Endodermal cell (in vitro differentiated cells): ENCODE measurements at regions not wholly inside any gene's neighbourhood (a gene's known extent, or its start where the extent isn't known, plus 50 kb on each side); places are given as distances from the start of the nearest gene placed in this dataset.

Experiments
- DNase-seq: peaks from one replicate; pipeline ENCODE4 v3.0.0-alpha.2; 2017
- H3K27ac ChIP-seq: 2 replicates; pipeline ENCODE4 v1.5.1; 2013; ENCODE audit warnings: mild to moderate bottlenecking, low read depth, low read length, moderate library complexity
- H3K27me3 ChIP-seq: 2 replicates; pipeline ENCODE4 v1.6.1; 2013; ENCODE audit warnings: mild to moderate bottlenecking, low read length, moderate library complexity; ENCODE audit not compliant: insufficient read depth, control insufficient read depth, poor library complexity, severe bottlenecking
- H3K36me3 ChIP-seq: 2 replicates; pipeline ENCODE4 v1.7.0; 2013; ENCODE audit warnings: mild to moderate bottlenecking, low read length, moderate library complexity; ENCODE audit not compliant: control insufficient read depth, insufficient read depth
- H3K4me1 ChIP-seq: one replicate; pipeline ENCODE4 v1.7.0; 2013; ENCODE audit warnings: low read length; ENCODE audit not compliant: control insufficient read depth, insufficient read depth
- H3K4me3 ChIP-seq: 2 replicates; pipeline ENCODE4 v1.5.1; 2013; ENCODE audit warnings: mild to moderate bottlenecking, low read length, moderate library complexity
- H3K9ac ChIP-seq: 2 replicates; pipeline ENCODE4 v1.6.1; 2013; ENCODE audit warnings: mild to moderate bottlenecking, low read length, moderate library complexity; ENCODE audit not compliant: poor library complexity, severe bottlenecking; ENCODE audit errors: extremely low read depth
- H3K9me3 ChIP-seq: 2 replicates; pipeline ENCODE4 v1.6.1; 2013; ENCODE audit warnings: mild to moderate bottlenecking, low read length, moderate library complexity; ENCODE audit not compliant: control insufficient read depth
- H3K27ac Mint-ChIP-seq: 2 replicates; pipeline ENCODE4 v1.8.0; 2020; ENCODE audit warnings: mixed read lengths
- H3K27me3 Mint-ChIP-seq: 2 replicates; pipeline ENCODE4 v1.8.0; 2021; ENCODE audit warnings: mild to moderate bottlenecking, mixed read lengths; ENCODE audit not compliant: insufficient read depth
- H3K36me3 Mint-ChIP-seq: 2 replicates; pipeline ENCODE4 v1.8.0; 2020; ENCODE audit warnings: low read depth, mixed read lengths
- H3K4me1 Mint-ChIP-seq: 2 replicates; pipeline ENCODE4 v1.8.0; 2020; ENCODE audit warnings: mixed read lengths
- H3K4me3 Mint-ChIP-seq: 2 replicates; pipeline ENCODE4 v1.8.0; 2020; ENCODE audit warnings: mild to moderate bottlenecking, moderate library complexity, mixed read lengths
- H3K9me3 Mint-ChIP-seq: 2 replicates; pipeline ENCODE4 v1.8.0; 2020; ENCODE audit warnings: mild to moderate bottlenecking, mixed read lengths
- CTCF ChIP-seq: fragments of 200-600 bp; sonication (generic); conservative IDR thresholded peaks from 2 replicates; pipeline ENCODE4 v1.5.0; 2021; ENCODE audit warnings: antibody characterized with exemption, mild to moderate bottlenecking
- WGBS, 2 experiments: methylation state at CpG; one replicate each; pipeline versions ENCODE4 v1.1.5 to v1.1.7; 2013; ENCODE audit warnings: missing lambda C conversion rate in 2 of 2, mixed read lengths in 1 of 2; ENCODE audit not compliant: insufficient coverage in 1 of 2, insufficient read length in 1 of 2; 5-methylcytosine and 5-hydroxymethylcytosine counted together

- Histone ChIP-seq H3K27ac (no peak overlapping the region), H3K4me3 (no peak overlapping the region), H3K9ac (no peak overlapping the region), H3K9me3 (no peaks in the 10 kb centered on the region), H3K4me1 (peaks cover 22% of the 10 kb centered on the region), H3K27me3 (no peaks in the 10 kb centered on the region), H3K36me3 (no peaks in the 10 kb centered on the region)
- Mint-ChIP-seq H3K27ac (no peak overlapping the region), H3K36me3 (no peaks in the 10 kb centered on the region), H3K4me3 (no peak overlapping the region), H3K4me1 (peaks cover 30% of the 10 kb centered on the region), H3K9me3 (no peaks in the 10 kb centered on the region), H3K27me3 (no peaks in the 10 kb centered on the region)
- WGBS, 2 experiments = 87 to 91% methylated on average over 9 to 12 of the region's 12 CpGs
- DNase-seq = no peak
- TF ChIP-seq CTCF = no peak
These were observed 96.1 kb downstream of the VEGFA start for GRCh38 chr6:43865932-43866645.

- no peaks in the 10 kb centered on the region for H3K27me3 ChIP-seq
- H3K4me1 ChIP-seq = peaks cover 21% of the 10 kb centered on the region
- no peaks in the 10 kb centered on the region for H3K36me3 ChIP-seq
- Mint-ChIP-seq H3K4me3 (no peak overlapping the region), H3K27ac (no peak overlapping the region), H3K27me3 (no peaks in the 10 kb centered on the region), H3K4me1 (peaks cover 30% of the 10 kb centered on the region), H3K9me3 (no peaks in the 10 kb centered on the region), H3K36me3 (no peaks in the 10 kb centered on the region)
- 86 to 95% methylated on average over 1 to 4 of the region's 4 CpGs for WGBS, 2 experiments
- DNase-seq = no peak
- no peak overlapping the region for H3K27ac ChIP-seq
- no peaks in the 10 kb centered on the region for H3K9me3 ChIP-seq
- no peak overlapping the region for H3K9ac ChIP-seq
- no peak overlapping the region for H3K4me3 ChIP-seq
- no peak for TF ChIP-seq CTCF
These were observed 95.1 kb downstream of the VEGFA start for GRCh38 chr6:43865086-43865485.

- no peak overlapping the region for H3K4me3 ChIP-seq
- no peak overlapping the region for H3K9ac ChIP-seq
- Mint-ChIP-seq H3K27ac (no peak overlapping the region), H3K4me1 (peaks cover 42% of the 10 kb centered on the region), H3K36me3 (no peaks in the 10 kb centered on the region), H3K27me3 (peaks cover 3% of the 10 kb centered on the region), H3K9me3 (no peaks in the 10 kb centered on the region), H3K4me3 (no peak overlapping the region)
- no peaks in the 10 kb centered on the region for H3K27me3 ChIP-seq
- DNase-seq = no peak
- no peaks in the 10 kb centered on the region for H3K9me3 ChIP-seq
- no peaks in the 10 kb centered on the region for H3K36me3 ChIP-seq
- 90 to 100% methylated on average over 2 of the region's 2 CpGs for WGBS, 2 experiments
- no peak for TF ChIP-seq CTCF
- H3K27ac ChIP-seq = no peak overlapping the region
- peaks cover 23% of the 10 kb centered on the region for H3K4me1 ChIP-seq
These were observed 92.9 kb downstream of the VEGFA start for GRCh38 chr6:43862925-43863324.
